ENCODE measurements at regions not wholly inside any gene's neighbourhood (a gene's known extent, or its start where the extent isn't known, plus 50 kb on each side); places are given as distances from the start of the nearest gene placed in this dataset.
"Not testable (repeated sequence)": the region's sequence is repeated elsewhere in the genome, so short reads cannot be mapped to it uniquely, and the experiment has no call there.

DNA sequence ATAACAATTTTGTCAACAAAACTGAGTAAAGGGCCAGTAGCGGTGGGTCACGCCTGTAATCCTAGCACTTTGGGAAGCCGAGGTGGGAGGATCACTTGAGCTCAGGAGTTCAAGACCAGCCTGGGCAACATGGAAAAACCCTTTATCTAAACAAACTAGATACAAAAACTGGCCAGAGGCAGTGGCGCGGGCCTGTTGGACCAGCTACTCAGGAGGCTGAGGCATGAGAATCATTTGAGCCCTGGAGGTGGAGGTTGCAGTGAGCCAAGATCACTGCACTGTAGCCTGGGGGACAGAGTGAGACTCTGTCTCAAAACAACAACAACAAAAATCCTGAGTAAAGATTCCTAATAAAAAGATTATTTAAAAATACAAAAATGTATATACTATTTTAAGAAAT, 583.1 kb downstream of the KCNJ2 start:
- TF ChIP-seq, protein P1, sequence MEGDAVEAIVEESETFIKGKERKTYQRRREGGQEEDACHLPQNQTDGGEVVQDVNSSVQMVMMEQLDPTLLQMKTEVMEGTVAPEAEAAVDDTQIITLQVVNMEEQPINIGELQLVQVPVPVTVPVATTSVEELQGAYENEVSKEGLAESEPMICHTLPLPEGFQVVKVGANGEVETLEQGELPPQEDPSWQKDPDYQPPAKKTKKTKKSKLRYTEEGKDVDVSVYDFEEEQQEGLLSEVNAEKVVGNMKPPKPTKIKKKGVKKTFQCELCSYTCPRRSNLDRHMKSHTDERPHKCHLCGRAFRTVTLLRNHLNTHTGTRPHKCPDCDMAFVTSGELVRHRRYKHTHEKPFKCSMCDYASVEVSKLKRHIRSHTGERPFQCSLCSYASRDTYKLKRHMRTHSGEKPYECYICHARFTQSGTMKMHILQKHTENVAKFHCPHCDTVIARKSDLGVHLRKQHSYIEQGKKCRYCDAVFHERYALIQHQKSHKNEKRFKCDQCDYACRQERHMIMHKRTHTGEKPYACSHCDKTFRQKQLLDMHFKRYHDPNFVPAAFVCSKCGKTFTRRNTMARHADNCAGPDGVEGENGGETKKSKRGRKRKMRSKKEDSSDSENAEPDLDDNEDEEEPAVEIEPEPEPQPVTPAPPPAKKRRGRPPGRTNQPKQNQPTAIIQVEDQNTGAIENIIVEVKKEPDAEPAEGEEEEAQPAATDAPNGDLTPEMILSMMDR (conservative IDR thresholded peaks at IDR 0.05; ENCODE audit: low read depth in 2 of 2), result not testable (repeated sequence)
- not testable (repeated sequence) for TF ChIP-seq ZNF114 (CRISPR knock-in tag; IDR thresholded peaks at IDR 0.05); POLR2AphosphoS5 (IDR thresholded peaks at IDR 0.05; ENCODE audit: low read depth); EZH2 (IDR thresholded peaks at IDR 0.05; ENCODE audit: low read depth, unreplicated experiment); CREB1 (CRISPR knock-in tag; IDR thresholded peaks at IDR 0.05; ENCODE audit: low read depth); EZH2phosphoT487 (IDR thresholded peaks at IDR 0.05; ENCODE audit: unreplicated experiment); ZNF331 (CRISPR knock-in tag; IDR thresholded peaks at IDR 0.05; ENCODE audit: low read depth)
- TF ChIP-seq, protein P2, sequence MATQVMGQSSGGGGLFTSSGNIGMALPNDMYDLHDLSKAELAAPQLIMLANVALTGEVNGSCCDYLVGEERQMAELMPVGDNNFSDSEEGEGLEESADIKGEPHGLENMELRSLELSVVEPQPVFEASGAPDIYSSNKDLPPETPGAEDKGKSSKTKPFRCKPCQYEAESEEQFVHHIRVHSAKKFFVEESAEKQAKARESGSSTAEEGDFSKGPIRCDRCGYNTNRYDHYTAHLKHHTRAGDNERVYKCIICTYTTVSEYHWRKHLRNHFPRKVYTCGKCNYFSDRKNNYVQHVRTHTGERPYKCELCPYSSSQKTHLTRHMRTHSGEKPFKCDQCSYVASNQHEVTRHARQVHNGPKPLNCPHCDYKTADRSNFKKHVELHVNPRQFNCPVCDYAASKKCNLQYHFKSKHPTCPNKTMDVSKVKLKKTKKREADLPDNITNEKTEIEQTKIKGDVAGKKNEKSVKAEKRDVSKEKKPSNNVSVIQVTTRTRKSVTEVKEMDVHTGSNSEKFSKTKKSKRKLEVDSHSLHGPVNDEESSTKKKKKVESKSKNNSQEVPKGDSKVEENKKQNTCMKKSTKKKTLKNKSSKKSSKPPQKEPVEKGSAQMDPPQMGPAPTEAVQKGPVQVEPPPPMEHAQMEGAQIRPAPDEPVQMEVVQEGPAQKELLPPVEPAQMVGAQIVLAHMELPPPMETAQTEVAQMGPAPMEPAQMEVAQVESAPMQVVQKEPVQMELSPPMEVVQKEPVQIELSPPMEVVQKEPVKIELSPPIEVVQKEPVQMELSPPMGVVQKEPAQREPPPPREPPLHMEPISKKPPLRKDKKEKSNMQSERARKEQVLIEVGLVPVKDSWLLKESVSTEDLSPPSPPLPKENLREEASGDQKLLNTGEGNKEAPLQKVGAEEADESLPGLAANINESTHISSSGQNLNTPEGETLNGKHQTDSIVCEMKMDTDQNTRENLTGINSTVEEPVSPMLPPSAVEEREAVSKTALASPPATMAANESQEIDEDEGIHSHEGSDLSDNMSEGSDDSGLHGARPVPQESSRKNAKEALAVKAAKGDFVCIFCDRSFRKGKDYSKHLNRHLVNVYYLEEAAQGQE (IDR thresholded peaks at IDR 0.05; ENCODE audit: unreplicated experiment), result not testable (repeated sequence)
- TF ChIP-seq, protein P3, sequence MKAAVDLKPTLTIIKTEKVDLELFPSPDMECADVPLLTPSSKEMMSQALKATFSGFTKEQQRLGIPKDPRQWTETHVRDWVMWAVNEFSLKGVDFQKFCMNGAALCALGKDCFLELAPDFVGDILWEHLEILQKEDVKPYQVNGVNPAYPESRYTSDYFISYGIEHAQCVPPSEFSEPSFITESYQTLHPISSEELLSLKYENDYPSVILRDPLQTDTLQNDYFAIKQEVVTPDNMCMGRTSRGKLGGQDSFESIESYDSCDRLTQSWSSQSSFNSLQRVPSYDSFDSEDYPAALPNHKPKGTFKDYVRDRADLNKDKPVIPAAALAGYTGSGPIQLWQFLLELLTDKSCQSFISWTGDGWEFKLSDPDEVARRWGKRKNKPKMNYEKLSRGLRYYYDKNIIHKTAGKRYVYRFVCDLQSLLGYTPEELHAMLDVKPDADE (IDR thresholded peaks at IDR 0.05), result not testable (repeated sequence)

All from GM23338 (cell line).